ENCODE measurements at regions not wholly inside any gene's neighbourhood (a gene's known extent, or its start where the extent isn't known, plus 50 kb on each side); places are given as distances from the start of the nearest gene placed in this dataset.

DNA sequence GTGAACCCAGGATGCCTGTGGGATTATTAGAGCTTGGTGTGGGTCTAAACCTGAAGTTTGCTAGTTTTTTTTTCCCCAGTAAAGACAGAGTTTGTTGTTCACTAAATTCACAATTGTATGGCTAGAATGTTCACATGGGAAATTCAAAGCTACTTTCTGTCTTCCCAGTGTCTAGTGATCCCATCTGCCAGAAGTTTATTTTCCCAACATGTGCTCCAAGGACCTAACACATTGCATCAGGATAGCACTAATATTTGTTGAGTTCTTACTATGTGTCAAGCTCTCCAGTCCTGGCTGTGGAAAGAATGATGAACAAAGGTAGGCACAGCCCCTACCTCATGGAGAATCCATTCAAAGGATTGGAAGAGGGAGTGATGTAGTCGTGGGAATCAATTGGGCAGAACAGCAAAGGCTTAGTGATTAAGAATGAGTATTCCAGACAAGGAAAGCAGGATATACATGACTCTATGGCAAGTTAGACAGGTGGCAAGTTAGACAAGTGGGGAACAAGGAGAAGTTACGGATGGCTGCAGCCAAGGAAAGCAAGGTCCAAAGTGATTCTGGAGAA is 521.5 kb upstream of the WWC1 start:
- Mint-ChIP-seq H3K27me3 (ENCODE audit: low read depth in 3 of 3) (peaks cover 5 to 10% (median 7%) of the 10 kb centered on the region in 3 donors), H3K9me3 (peaks cover 0 to 4% (median 0%) of the 10 kb centered on the region in 7 donors), H3K36me3 (no peaks in the 10 kb centered on the region), H3K27ac (no peak overlapping the region), H3K4me1 (no peaks in the 10 kb centered on the region), H3K4me3 (no peak overlapping the region)
- TF ChIP-seq, protein P1, sequence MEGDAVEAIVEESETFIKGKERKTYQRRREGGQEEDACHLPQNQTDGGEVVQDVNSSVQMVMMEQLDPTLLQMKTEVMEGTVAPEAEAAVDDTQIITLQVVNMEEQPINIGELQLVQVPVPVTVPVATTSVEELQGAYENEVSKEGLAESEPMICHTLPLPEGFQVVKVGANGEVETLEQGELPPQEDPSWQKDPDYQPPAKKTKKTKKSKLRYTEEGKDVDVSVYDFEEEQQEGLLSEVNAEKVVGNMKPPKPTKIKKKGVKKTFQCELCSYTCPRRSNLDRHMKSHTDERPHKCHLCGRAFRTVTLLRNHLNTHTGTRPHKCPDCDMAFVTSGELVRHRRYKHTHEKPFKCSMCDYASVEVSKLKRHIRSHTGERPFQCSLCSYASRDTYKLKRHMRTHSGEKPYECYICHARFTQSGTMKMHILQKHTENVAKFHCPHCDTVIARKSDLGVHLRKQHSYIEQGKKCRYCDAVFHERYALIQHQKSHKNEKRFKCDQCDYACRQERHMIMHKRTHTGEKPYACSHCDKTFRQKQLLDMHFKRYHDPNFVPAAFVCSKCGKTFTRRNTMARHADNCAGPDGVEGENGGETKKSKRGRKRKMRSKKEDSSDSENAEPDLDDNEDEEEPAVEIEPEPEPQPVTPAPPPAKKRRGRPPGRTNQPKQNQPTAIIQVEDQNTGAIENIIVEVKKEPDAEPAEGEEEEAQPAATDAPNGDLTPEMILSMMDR (IDR thresholded peaks at IDR 0.05) = no peak
- Histone ChIP-seq H3K9ac (ENCODE audit: insufficient read depth, low read length, poor library complexity, severe bottlenecking) (no peak overlapping the region), H4K20me1 (ENCODE audit: insufficient read depth, low read length) (no peaks in the 10 kb centered on the region), H3K27ac (ENCODE audit: low read depth in 1 of 2, low read length in 2 of 2) (no peak overlapping the region), H3K4me1 (ENCODE audit: control insufficient read depth in 1 of 2, insufficient read depth in 2 of 2, low read length in 2 of 2) (no peaks in the 10 kb centered on the region), H3K36me3 (replicated peaks in 1 of 2; ENCODE audit: control insufficient read depth in 1 of 2, insufficient read depth in 2 of 2, low read length in 2 of 2) (no peaks in the 10 kb centered on the region), H3K79me2 (ENCODE audit: insufficient read depth, low read length) (no peaks in the 10 kb centered on the region), H3K9me3 (replicated peaks in 1 of 2; ENCODE audit: control insufficient read depth in 1 of 2, insufficient read depth in 1 of 2, low read length in 2 of 2) (no peaks in the 10 kb centered on the region), H3K4me2 (replicated peaks; ENCODE audit: extremely low read depth, low read length, poor library complexity, severe bottlenecking) (no peak overlapping the region), H2AFZ (ENCODE audit: insufficient read depth, low read depth, low read length, poor library complexity, severe bottlenecking) (peak overlapping the region; percentile 14), H3K4me3 (replicated peaks in 1 of 3; ENCODE audit: low read depth in 2 of 3, low read length in 3 of 3) (no peak overlapping the region), H3K27me3 (ENCODE audit: control insufficient read depth in 2 of 2, insufficient read depth in 2 of 2, low read length in 2 of 2) (no peaks in the 10 kb centered on the region)
- intact Hi-C loops (cut with micrococcal nuclease) = no loop called here
- DNase-seq = no peak
- WGBS (ENCODE audit: insufficient coverage) = 100% methylated on average over 2 of the region's 2 CpGs

DNA sequence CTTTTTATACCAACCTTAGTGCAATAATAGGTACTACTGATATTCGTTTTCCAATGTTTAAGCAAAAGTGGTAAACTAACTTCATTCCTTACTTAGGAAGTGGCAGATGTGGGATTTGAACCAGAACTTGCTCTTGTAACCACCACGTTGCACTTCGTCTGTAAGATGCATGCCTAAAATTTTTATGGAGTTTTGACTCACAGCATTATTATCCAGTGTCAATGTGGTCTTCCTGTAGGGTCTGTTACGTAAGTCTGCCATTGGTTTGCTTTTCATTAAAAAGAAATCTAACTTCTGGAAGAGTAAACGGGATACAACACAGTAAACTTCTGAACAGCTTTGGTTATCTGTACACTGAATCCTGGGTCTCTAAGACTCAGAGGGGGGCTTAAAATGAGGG is 521.0 kb upstream of the WWC1 start:
- DNase-seq = no peak
- H3K4me3 ChIP-seq (replicated peaks in 1 of 3; ENCODE audit: low read depth in 2 of 3, low read length in 3 of 3) = no peak overlapping the region
- intact Hi-C loops (cut with micrococcal nuclease) = no loop called here
- no peaks in the 10 kb centered on the region for H3K27me3 ChIP-seq (ENCODE audit: control insufficient read depth in 2 of 2, insufficient read depth in 2 of 2, low read length in 2 of 2)
- no peak overlapping the region for H3K27ac ChIP-seq (ENCODE audit: low read depth in 1 of 2, low read length in 2 of 2)
- H3K36me3 ChIP-seq (replicated peaks in 1 of 2; ENCODE audit: control insufficient read depth in 1 of 2, insufficient read depth in 2 of 2, low read length in 2 of 2) = no peaks in the 10 kb centered on the region
- H3K4me2 ChIP-seq (replicated peaks; ENCODE audit: extremely low read depth, low read length, poor library complexity, severe bottlenecking) = no peak overlapping the region
- H4K20me1 ChIP-seq (ENCODE audit: insufficient read depth, low read length) = no peaks in the 10 kb centered on the region
- peaks cover 0 to 4% (median 0%) of the 10 kb centered on the region in 7 donors for H3K9me3 Mint-ChIP-seq
- H3K79me2 ChIP-seq (ENCODE audit: insufficient read depth, low read length) = no peaks in the 10 kb centered on the region
- WGBS (ENCODE audit: insufficient coverage) = 100% methylated on average over 2 of the region's 5 CpGs
- peaks cover 5 to 10% (median 7%) of the 10 kb centered on the region in 3 donors for H3K27me3 Mint-ChIP-seq (ENCODE audit: low read depth in 3 of 3)
- H2AFZ ChIP-seq (ENCODE audit: insufficient read depth, low read depth, low read length, poor library complexity, severe bottlenecking) = no peak overlapping the region
- no peaks in the 10 kb centered on the region for H3K4me1 Mint-ChIP-seq
- TF ChIP-seq, protein P1 (IDR thresholded peaks at IDR 0.05) = no peak
- no peaks in the 10 kb centered on the region for H3K9me3 ChIP-seq (replicated peaks in 1 of 2; ENCODE audit: control insufficient read depth in 1 of 2, insufficient read depth in 1 of 2, low read length in 2 of 2)
- H3K9ac ChIP-seq (ENCODE audit: insufficient read depth, low read length, poor library complexity, severe bottlenecking) = no peak overlapping the region
- H3K27ac Mint-ChIP-seq = no peak overlapping the region
- no peaks in the 10 kb centered on the region for H3K4me1 ChIP-seq (ENCODE audit: control insufficient read depth in 1 of 2, insufficient read depth in 2 of 2, low read length in 2 of 2)
- no peak overlapping the region for H3K4me3 Mint-ChIP-seq
- no peaks in the 10 kb centered on the region for H3K36me3 Mint-ChIP-seq

Data from CD14-positive monocyte (primary cell).